Glomerular visceral epithelial cell (primary cell): ENCODE measurements at regions not wholly inside any gene's neighbourhood (a gene's known extent, or its start where the extent isn't known, plus 50 kb on each side); places are given as distances from the start of the nearest gene placed in this dataset.

Source experiments
- DNase-seq: peaks from one replicate; pipeline ENCODE4 v3.0.0-alpha.2; 2016; ENCODE audit errors: extremely low spot score

- peak; percentile 27 for DNase-seq
Measured at GRCh38 chr13:88086577-88086976, 415.4 kb downstream of the SLITRK5 start.

DNA sequence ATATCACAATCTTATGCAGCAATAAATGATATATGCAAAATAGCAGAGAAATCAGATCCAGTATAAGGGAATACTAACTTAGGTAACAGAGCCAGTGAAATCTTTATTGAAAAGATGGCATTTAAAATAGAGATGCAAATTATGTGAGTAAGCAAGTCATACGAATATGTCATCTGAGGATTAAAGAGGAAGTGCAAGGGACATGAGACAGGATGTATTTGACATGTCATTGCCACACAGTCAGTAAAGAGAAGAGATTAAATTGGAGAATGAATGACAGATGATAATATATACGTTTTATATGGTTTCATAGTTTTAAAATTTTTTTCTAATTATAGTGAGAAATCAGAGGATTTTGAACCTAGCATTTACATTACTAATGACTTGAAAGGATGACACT, 426.4 kb downstream of the SLITRK5 start:
- no peak for DNase-seq

DNA sequence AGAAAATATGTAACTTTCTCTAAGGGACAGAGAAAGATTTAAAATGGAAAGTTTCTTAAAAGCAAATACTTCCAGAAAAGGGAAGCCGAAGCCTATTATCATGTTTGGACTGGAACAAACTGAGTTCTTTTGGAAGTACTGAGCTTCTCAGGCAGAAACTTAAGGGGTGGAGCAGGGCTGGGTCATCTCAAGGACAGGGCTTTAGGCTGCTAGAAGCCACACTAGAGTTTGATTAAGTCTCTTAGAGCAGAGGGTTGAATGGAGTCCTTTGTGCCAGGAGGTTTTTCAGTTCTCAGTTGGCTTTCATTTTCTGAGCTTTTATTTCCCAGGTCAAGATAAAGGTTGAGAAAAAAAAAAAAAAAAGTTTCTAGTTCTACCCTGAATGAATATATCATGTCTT, 432.7 kb downstream of the SLITRK5 start:
- no peak for DNase-seq

GRCh38 chr13:88104576-88104975, 433.4 kb downstream of the SLITRK5 start:
- no peak for DNase-seq

DNA sequence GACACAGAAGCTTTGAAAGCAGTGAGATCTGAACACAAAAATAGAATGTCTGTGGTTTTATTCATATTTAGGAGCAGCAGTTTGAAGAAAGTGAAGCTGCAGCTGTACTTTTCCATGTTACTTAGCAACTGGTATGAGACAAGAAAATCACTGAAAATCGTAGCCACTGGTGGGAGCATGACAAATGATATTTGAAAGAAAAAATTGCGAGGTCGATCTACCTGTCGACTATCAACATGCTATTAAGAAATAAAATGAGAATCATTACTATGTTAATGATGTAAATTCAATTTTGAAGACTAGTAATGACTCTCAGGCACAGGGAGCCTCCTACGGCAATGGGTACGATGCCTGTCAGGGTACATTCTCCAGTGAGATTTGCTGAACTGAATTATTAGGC, 436.4 kb downstream of the SLITRK5 start:
- no peak for DNase-seq

DNA sequence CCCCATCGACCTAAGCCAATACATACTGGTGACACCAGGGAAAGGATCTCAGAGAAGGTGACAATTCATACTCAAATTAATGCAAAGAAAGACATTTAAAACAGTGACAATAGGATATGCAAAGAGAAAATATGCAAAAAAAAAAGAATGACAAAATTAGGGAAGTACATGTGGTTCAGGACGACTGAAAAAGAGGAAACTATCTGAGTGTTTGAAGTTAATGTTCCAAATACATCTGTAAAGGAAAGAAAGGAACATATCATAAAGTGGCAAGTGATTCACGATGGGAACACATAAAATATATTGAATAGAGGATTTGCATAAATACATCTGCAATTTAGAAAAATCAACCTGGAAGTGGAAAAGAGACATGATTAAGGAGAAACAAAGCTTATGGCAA, 441.4 kb downstream of the SLITRK5 start:
- no peak for DNase-seq

- DNase-seq, result no peak
Measured at GRCh38 chr13:88115976-88116375, 444.8 kb downstream of the SLITRK5 start.

DNA sequence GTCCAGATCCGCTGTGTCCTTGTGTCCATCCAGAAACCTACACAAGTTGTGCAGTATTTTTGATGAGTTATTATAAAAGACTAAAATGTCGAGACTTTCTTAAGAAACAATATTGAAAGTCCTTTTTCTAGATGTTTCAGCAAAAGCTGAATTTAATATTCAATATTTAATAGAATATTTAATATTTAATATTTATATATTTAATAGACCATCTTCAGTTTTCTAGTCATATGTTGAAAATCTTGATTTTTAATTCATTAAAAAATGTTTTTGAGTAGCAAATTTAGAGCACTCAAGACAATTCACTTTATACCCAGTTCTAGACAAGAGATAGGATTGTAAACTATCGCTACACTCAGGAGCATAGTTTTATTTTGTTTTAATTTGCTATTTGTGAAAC, 447.8 kb downstream of the SLITRK5 start:
- DNase-seq, result no peak

GRCh38 chr13:88124142-88124541, 453.0 kb downstream of the SLITRK5 start:
- DNase-seq, result no peak

GRCh38 chr13:88125055-88125454, 453.9 kb downstream of the SLITRK5 start:
- DNase-seq, result no peak

GRCh38 chr13:88136098-88136790, 465.1 kb downstream of the SLITRK5 start:
- no peak for DNase-seq

DNA sequence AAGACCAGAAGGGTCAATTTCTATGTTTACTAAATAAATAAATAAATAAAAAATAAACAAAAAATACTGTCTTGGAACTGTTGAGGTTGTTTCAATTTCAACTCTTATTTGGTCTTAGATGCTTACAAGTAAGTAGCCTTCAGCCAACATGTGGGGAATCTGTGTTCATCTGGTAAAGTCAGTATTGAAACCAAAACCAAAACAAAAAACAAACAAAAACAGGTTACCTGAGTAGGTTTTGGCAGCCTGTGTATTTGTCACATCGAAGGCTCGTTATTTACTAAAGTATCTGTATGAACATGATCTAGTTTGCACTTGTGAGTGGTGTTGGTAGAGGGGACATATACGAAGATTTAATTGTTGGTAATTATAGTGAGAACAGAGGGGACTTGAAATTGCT, 471.5 kb downstream of the SLITRK5 start:
- no peak for DNase-seq

GRCh38 chr13:88144580-88144979, 473.4 kb downstream of the SLITRK5 start:
- DNase-seq, result no peak

DNA sequence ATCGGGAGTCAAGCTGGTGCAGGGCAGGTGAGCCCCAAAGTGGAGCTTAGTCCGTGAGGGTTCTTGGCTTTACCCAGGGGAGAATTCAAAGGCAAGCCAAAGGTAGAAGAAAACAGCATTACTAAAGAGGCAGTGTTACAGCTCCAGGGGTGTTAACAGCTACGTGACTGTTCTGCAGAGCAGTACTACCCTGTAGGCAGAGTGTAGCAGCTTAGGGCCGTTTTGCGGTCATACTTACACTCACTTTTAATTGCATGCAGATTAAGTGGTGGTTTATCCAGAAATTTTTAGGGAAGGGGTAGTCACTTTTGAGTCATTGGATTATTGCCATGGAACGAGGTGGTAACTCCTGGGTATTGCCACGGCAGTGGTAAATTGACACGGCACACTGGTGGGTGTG, 482.2 kb downstream of the SLITRK5 start:
- DNase-seq, result no peak

DNA sequence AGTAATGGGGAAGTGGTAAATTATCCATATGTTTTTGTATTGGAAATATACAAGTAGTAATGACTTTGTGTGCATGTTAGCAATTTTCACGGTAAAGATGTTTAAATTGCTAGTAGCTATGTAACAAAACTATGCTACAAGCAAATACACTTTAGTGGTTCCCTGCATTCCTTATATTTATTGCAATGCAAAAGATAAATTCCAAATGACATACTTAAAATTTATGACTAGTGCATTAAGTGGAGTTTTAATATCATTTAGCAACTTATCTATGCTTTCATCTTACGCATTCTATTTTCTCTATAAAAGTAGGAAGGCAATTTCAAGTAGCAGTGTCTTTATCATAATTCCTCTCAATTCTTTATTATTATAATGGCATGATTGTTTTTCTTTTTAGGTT, 482.8 kb downstream of the SLITRK5 start:
- no peak for DNase-seq

GRCh38 chr13:88162076-88162702, 491.0 kb downstream of the SLITRK5 start:
- DNase-seq, result no peak

- no peak for DNase-seq
Measured at GRCh38 chr13:88176231-88176630, 505.1 kb downstream of the SLITRK5 start.

DNA sequence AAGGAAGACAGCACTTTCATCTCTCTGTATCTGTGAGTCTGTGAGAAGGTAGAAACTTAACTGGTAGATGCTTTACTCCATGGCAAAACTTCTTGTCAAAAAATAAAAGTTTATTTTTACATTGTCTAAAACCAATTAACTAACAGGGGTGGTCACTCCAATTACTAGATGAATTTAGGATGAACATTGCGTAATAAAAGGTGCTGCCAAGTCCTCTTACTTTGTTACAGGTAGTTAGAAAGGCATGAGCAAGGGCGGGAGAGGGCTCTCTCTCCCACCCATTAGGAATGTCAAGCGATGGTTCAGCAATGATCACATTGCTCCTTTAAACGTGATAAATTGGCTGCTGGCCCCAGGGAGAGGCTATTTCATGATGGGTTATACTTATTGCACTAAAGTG, 512.3 kb downstream of the SLITRK5 start:
- DNase-seq, result no peak

- no peak for DNase-seq
Measured at GRCh38 chr13:88188986-88189385, 517.8 kb downstream of the SLITRK5 start.

GRCh38 chr13:88189728-88190127, 518.6 kb downstream of the SLITRK5 start:
- no peak for DNase-seq

DNA sequence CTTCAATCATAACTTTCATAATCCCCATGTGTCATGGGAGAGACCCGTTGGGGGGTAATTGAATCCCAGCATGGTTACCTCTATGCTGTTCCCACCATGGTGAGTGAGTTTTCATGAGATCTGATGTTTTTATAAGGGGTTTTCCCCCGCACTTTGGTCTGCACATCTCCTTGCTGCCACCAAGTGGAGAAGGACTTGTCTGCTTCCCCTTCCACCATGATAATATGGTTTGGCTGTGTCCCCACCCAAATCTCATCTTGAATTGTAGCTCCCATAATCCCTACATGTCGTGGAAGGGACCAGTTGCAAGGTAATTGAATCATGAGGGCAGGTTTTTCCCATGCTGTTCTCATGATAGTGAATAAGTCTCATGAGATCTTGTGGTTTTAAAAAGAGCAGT, 524.9 kb downstream of the SLITRK5 start:
- DNase-seq, result no peak

DNA sequence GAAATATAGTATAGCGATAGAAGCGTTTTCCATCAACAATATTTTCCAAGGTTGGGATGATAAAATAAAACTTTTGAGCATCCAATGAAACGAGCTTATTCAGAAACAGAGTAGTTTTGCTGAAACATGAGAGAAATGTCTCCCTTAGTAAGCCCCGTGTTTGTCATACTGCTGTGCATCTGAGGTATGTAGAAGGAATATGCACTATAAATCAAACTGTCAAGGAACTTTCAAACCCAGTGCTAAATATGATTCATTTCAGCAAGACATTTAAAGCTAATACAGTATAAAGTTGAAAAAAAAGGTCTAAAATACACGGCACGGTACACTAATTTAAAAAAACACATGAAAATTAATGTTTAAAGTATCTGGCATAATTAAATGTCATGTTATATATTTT, 546.2 kb downstream of the SLITRK5 start:
- DNase-seq, result peak; percentile 54

GRCh38 chr13:88217883-88218282, 546.7 kb downstream of the SLITRK5 start:
- no peak for DNase-seq

- no peak for DNase-seq
Measured at GRCh38 chr13:88223958-88224357, 552.8 kb downstream of the SLITRK5 start.
